Suprapubic skin (tissue), 4 donors: ENCODE measurements at regions not wholly inside any gene's neighbourhood (a gene's known extent, or its start where the extent isn't known, plus 50 kb on each side); places are given as distances from the start of the nearest gene placed in this dataset.

Source experiments
- CTCF ChIP-seq, 2 donors: fragments of 200-600 bp in 1 of 2; fragments of 450-650 bp in 1 of 2; sonication (generic) in 1 of 2; IDR thresholded peaks; one replicate each; pipeline ENCODE4 v1.5.1; 2016 to 2019; ENCODE audit warnings: antibody characterized with exemption in 2 of 2, mild to moderate bottlenecking in 1 of 2, moderate library complexity in 1 of 2
- POLR2A ChIP-seq, 2 donors: fragments of 450-650 bp; IDR thresholded peaks; one replicate each; pipeline ENCODE4 v1.6.1; 2017; ENCODE audit warnings: antibody characterized with exemption in 2 of 2, mild to moderate bottlenecking in 2 of 2, moderate library complexity in 2 of 2
- POLR2AphosphoS5 ChIP-seq, 3 donors: sonication (generic); formaldehyde crosslinking; IDR thresholded peaks; one replicate each; pipeline ENCODE4 v1.6.1; 2017; ENCODE audit warnings: antibody characterized with exemption in 3 of 3

- TF ChIP-seq CTCF (IDR thresholded peaks at IDR 0.05) (peak in 1 of 2 donors; percentile 20), POLR2AphosphoS5 (IDR thresholded peaks at IDR 0.05) (no peak), POLR2A (IDR thresholded peaks at IDR 0.05) (no peak)
These were observed 1201.4 kb upstream of the C9orf72 start for GRCh38 chr9:28774433-28775235.
